Liver (tissue), 8 donors: ENCODE measurements at regions not wholly inside any gene's neighbourhood (a gene's known extent, or its start where the extent isn't known, plus 50 kb on each side); places are given as distances from the start of the nearest gene placed in this dataset.

Experiments
- DNase-seq: peaks from one replicate; pipeline ENCODE4 v3.0.0-alpha.2; 2017; ENCODE audit warnings: low spot score
- H3K27ac ChIP-seq, 2 donors: one replicate each; pipeline ENCODE4 v1.7.0; 2013; ENCODE audit warnings: inconsistent platforms in 2 of 2, low read length in 2 of 2, control low read depth in 1 of 2, low read depth in 1 of 2, mild to moderate bottlenecking in 1 of 2
- H3K27me3 ChIP-seq, 4 donors: one replicate each; pipeline versions ENCODE4 v1.6.1 to v1.7.0; 2013; ENCODE audit warnings: low read length in 3 of 4, inconsistent platforms in 1 of 4, mild to moderate bottlenecking in 1 of 4, moderate library complexity in 1 of 4; ENCODE audit not compliant: control insufficient read depth in 4 of 4, insufficient read depth in 4 of 4
- H3K36me3 ChIP-seq, 4 donors: one replicate each; pipeline versions ENCODE4 v1.6.1 to v1.7.0; 2013; ENCODE audit warnings: low read length in 3 of 4, mild to moderate bottlenecking in 3 of 4, low read depth in 1 of 4, moderate library complexity in 1 of 4; ENCODE audit not compliant: control insufficient read depth in 4 of 4, insufficient read depth in 3 of 4
- H3K4me1 ChIP-seq, 4 donors: one replicate each; pipeline versions ENCODE4 v1.6.1 to v1.7.0; 2013; ENCODE audit warnings: low read length in 3 of 4, mild to moderate bottlenecking in 3 of 4, moderate library complexity in 1 of 4; ENCODE audit not compliant: control insufficient read depth in 4 of 4, insufficient read depth in 4 of 4
- H3K4me3 ChIP-seq, 3 donors: one replicate each; pipeline versions ENCODE4 v1.6.1 to v1.7.0; 2013; ENCODE audit warnings: low read length in 3 of 3, control low read depth in 1 of 3, low read depth in 1 of 3, mild to moderate bottlenecking in 1 of 3
- H3K9ac ChIP-seq, 2 donors: one replicate each; pipeline ENCODE4 v1.7.0; 2013; ENCODE audit warnings: low read length in 2 of 2, mild to moderate bottlenecking in 2 of 2, moderate library complexity in 2 of 2, control low read depth in 1 of 2, low read depth in 1 of 2
- H3K9me3 ChIP-seq, 4 donors: one replicate each; pipeline versions ENCODE4 v1.6.1 to v1.7.0; 2013; ENCODE audit warnings: low read length in 3 of 4; ENCODE audit not compliant: control insufficient read depth in 4 of 4
- EGR1 ChIP-seq, 2 donors: IDR thresholded peaks; 2 replicates each; pipeline ENCODE4 v1.6.1; 2016 to 2018; ENCODE audit warnings: antibody characterized with exemption in 2 of 2, low read depth in 2 of 2
- FOXA1 ChIP-seq: IDR thresholded peaks from 2 replicates; pipeline ENCODE4 v1.6.1; 2016; ENCODE audit warnings: antibody characterized with exemption
- HNF4G ChIP-seq: IDR thresholded peaks from 2 replicates; pipeline ENCODE4 v1.6.1; 2016; ENCODE audit warnings: antibody characterized with exemption
- JUND ChIP-seq, 2 donors: IDR thresholded peaks; 2 replicates each; pipeline ENCODE4 v1.6.1; 2016; ENCODE audit warnings: antibody characterized with exemption in 2 of 2
- RAD21 ChIP-seq, 2 donors: IDR thresholded peaks; 2 replicates each; pipeline ENCODE4 v1.6.1; 2016; ENCODE audit warnings: antibody characterized with exemption in 2 of 2, mild to moderate bottlenecking in 2 of 2
- YY1 ChIP-seq: IDR thresholded peaks from 2 replicates; pipeline ENCODE4 v1.6.1; 2016; ENCODE audit warnings: antibody characterized with exemption, mild to moderate bottlenecking
- WGBS: extraction: QIAGEN DNeasy Blood & Tissue Kit; methylation state at CpG from one replicate; pipeline ENCODE4 v1.1.7; 2013; 5-methylcytosine and 5-hydroxymethylcytosine counted together
- TF ChIP-seq, protein P1 (sequence below): fragments of 150-350 bp; IDR thresholded peaks from 2 replicates; pipeline ENCODE4 v1.5.1; 2017; ENCODE audit warnings: improper control_type of control experiment, low read depth, low read length; ENCODE audit not compliant: missing input control
- donor health status: healthy.
- donor health status: healthy.
- donor health status: healthy.
- donor health status: healthy.
- donor health status: healthy.

DNA sequence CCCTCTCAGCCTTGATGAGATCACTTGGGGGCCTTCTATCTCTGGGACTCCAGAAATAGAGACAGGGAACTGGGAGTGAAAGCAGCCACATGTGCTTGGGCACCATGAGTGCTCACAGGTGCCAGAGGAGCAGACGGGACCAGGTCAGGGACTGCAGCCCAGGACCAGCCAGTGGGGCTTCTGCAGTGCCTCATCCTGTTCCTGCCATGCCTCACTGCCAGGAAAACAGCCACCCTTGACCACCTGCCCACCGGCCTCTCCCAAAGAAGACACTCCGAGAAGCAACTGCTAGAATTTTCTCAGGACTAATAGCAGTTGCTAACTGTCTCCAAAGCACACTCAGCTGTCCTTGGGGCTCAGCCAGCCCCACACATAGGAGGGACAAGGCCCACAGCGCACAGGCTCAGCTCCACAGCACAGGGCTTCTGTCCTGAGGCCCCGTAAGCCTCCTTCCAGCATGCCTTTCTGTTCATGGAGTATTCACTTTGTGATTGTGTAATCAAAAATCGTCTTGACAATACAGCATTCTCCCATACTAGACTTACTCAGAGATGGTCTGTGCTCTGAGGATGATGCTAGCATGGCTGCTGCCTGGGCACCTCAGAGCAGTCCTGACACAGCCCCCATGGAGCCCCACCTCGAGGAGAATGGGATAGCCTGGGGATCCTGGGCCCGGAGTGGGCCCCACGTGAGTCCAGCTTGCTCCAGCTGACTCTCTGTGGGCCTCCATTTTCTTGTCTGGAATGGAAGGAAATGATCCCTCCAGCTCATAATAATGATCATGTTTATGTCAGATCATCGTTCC, 115.7 kb upstream of the RET start (continued):
- TF ChIP-seq, protein P1, sequence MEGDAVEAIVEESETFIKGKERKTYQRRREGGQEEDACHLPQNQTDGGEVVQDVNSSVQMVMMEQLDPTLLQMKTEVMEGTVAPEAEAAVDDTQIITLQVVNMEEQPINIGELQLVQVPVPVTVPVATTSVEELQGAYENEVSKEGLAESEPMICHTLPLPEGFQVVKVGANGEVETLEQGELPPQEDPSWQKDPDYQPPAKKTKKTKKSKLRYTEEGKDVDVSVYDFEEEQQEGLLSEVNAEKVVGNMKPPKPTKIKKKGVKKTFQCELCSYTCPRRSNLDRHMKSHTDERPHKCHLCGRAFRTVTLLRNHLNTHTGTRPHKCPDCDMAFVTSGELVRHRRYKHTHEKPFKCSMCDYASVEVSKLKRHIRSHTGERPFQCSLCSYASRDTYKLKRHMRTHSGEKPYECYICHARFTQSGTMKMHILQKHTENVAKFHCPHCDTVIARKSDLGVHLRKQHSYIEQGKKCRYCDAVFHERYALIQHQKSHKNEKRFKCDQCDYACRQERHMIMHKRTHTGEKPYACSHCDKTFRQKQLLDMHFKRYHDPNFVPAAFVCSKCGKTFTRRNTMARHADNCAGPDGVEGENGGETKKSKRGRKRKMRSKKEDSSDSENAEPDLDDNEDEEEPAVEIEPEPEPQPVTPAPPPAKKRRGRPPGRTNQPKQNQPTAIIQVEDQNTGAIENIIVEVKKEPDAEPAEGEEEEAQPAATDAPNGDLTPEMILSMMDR, result no peak

- Histone ChIP-seq H3K36me3 (no peaks in the 10 kb centered on the region), H3K27ac (no peak overlapping the region), H3K9ac (no peak overlapping the region), H3K4me1 (no peaks in the 10 kb centered on the region), H3K9me3 (no peaks in the 10 kb centered on the region), H3K27me3 (no peaks in the 10 kb centered on the region), H3K4me3 (no peak overlapping the region)
- WGBS, result 86% methylated on average over 6 of the region's 6 CpGs
- DNase-seq, result no peak
- no peak for TF ChIP-seq RAD21 (IDR thresholded peaks at IDR 0.05)
- TF ChIP-seq FOXA1, result no peak
- TF ChIP-seq EGR1 (IDR thresholded peaks at IDR 0.05; ENCODE audit: low read depth in 2 of 2), result no peak
- TF ChIP-seq YY1, result no peak
- TF ChIP-seq HNF4G, result no peak
- TF ChIP-seq, protein P1, result no peak
- no peak for TF ChIP-seq JUND (IDR thresholded peaks at IDR 0.05)
Measured at GRCh38 chr10:42961796-42962109, 115.1 kb upstream of the RET start.

DNA sequence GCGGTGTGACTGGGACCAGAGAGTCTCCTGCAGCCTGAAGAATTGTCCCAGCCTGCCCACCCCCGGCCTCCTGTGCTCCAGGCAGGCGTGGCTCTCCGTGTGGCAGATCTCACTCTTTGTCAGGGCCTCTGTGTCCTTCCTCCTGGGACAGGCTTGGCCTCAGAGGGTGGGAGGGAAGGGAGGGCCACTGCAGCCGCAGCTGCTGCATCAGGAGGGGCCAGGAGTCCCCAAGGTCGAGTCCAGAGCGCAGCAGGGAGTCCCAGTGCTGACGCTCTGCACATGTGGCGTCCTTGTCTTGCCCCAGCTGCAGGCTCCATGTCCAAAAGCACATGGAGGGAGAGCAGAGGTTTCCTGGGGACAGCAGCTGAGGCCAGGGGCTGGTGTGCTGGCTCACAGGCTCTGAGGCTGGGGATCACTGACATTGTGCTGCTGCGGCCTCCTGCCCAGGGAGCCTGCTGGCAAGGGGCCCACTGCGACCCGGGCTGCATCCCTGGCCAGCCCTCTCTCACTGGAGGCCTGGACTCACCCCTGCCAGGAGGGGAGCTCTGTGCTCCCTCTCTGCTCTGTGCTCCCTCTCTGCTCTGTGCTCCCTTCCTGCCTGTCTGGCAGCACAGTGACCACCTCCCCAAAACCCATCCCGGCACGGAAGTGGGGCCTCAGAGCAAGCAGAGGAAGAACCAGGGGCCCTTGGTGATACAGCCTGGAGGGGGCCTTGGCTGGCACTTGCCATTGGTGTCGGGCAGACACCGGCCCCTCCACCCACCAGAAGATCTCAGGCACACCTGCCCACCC, 114.6 kb upstream of the RET start:
- WGBS, result 79% methylated on average over 16 of the region's 16 CpGs
- no peaks in the 10 kb centered on the region for H3K36me3 ChIP-seq
- peak; percentile 26 for DNase-seq
- H3K4me3 ChIP-seq, result no peak overlapping the region
- H3K27ac ChIP-seq, result no peak overlapping the region
- no peaks in the 10 kb centered on the region for H3K4me1 ChIP-seq
- TF ChIP-seq YY1, result no peak
- TF ChIP-seq, protein P1, result no peak
- no peak overlapping the region for H3K9ac ChIP-seq
- no peaks in the 10 kb centered on the region for H3K27me3 ChIP-seq
- H3K9me3 ChIP-seq, result no peaks in the 10 kb centered on the region
